HL-60 (cell line): ENCODE measurements at regions not wholly inside any gene's neighbourhood (a gene's known extent, or its start where the extent isn't known, plus 50 kb on each side); places are given as distances from the start of the nearest gene placed in this dataset.

Source experiments
- DNase-seq, 2 experiments: peaks; one replicate each; pipeline ENCODE4 v3.0.0-alpha.2; 2010 to 2020; ENCODE audit warnings: low read depth in 1 of 2, low spot score in 1 of 2
- H3K27ac ChIP-seq: fragments of 250-450 bp; sonication (Bioruptor Pico); replicated peaks from 2 replicates; pipeline ENCODE4 v1.5.1; 2020; ENCODE audit warnings: mild to moderate bottlenecking, moderate library complexity
- H3K27me3 ChIP-seq: fragments of 250-450 bp; sonication (Bioruptor Pico); 2 replicates; pipeline ENCODE4 v1.5.1; 2021; ENCODE audit warnings: mild to moderate bottlenecking, moderate library complexity; ENCODE audit not compliant: insufficient read depth, poor library complexity, severe bottlenecking
- H3K4me3 ChIP-seq: replicated peaks from 2 replicates; pipeline ENCODE4 v1.5.1; 2011; ENCODE audit warnings: mild to moderate bottlenecking, control low read depth, low read length; ENCODE audit not compliant: insufficient read depth
- GABPA ChIP-seq: IDR thresholded peaks from 2 replicates; pipeline ENCODE4 v1.6.1; 2012; ENCODE audit warnings: low read depth
- POLR2AphosphoS5 ChIP-seq: IDR thresholded peaks from 2 replicates; pipeline ENCODE4 v1.6.1; 2012; ENCODE audit warnings: low read depth
- SPI1 ChIP-seq: IDR thresholded peaks from 2 replicates; pipeline ENCODE4 v1.6.1; 2012; ENCODE audit warnings: low read depth, mild to moderate bottlenecking, borderline replicate concordance
- TF ChIP-seq, protein P1 (sequence below): IDR thresholded peaks from one replicate; pipeline ENCODE4 v1.5.1; 2011; ENCODE audit warnings: low read length, control low read depth, inconsistent platforms; ENCODE audit not compliant: insufficient read depth
- TF ChIP-seq, protein P2 (sequence below): IDR thresholded peaks from 2 replicates; pipeline ENCODE4 v1.6.1; 2012; ENCODE audit warnings: low read depth; ENCODE audit not compliant: insufficient replicate concordance

GRCh38 chr4:79780129-79780528, 292.9 kb downstream of the ANTXR2 start:
- no peak overlapping the region for H3K4me3 ChIP-seq
- DNase-seq = no peak
- H3K27me3 ChIP-seq = no peaks in the 10 kb centered on the region
- H3K27ac ChIP-seq = no peak overlapping the region
- no peak for TF ChIP-seq POLR2AphosphoS5
- no peak for TF ChIP-seq GABPA
- TF ChIP-seq, protein P1, sequence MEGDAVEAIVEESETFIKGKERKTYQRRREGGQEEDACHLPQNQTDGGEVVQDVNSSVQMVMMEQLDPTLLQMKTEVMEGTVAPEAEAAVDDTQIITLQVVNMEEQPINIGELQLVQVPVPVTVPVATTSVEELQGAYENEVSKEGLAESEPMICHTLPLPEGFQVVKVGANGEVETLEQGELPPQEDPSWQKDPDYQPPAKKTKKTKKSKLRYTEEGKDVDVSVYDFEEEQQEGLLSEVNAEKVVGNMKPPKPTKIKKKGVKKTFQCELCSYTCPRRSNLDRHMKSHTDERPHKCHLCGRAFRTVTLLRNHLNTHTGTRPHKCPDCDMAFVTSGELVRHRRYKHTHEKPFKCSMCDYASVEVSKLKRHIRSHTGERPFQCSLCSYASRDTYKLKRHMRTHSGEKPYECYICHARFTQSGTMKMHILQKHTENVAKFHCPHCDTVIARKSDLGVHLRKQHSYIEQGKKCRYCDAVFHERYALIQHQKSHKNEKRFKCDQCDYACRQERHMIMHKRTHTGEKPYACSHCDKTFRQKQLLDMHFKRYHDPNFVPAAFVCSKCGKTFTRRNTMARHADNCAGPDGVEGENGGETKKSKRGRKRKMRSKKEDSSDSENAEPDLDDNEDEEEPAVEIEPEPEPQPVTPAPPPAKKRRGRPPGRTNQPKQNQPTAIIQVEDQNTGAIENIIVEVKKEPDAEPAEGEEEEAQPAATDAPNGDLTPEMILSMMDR = no peak
- TF ChIP-seq, protein P2, sequence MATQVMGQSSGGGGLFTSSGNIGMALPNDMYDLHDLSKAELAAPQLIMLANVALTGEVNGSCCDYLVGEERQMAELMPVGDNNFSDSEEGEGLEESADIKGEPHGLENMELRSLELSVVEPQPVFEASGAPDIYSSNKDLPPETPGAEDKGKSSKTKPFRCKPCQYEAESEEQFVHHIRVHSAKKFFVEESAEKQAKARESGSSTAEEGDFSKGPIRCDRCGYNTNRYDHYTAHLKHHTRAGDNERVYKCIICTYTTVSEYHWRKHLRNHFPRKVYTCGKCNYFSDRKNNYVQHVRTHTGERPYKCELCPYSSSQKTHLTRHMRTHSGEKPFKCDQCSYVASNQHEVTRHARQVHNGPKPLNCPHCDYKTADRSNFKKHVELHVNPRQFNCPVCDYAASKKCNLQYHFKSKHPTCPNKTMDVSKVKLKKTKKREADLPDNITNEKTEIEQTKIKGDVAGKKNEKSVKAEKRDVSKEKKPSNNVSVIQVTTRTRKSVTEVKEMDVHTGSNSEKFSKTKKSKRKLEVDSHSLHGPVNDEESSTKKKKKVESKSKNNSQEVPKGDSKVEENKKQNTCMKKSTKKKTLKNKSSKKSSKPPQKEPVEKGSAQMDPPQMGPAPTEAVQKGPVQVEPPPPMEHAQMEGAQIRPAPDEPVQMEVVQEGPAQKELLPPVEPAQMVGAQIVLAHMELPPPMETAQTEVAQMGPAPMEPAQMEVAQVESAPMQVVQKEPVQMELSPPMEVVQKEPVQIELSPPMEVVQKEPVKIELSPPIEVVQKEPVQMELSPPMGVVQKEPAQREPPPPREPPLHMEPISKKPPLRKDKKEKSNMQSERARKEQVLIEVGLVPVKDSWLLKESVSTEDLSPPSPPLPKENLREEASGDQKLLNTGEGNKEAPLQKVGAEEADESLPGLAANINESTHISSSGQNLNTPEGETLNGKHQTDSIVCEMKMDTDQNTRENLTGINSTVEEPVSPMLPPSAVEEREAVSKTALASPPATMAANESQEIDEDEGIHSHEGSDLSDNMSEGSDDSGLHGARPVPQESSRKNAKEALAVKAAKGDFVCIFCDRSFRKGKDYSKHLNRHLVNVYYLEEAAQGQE = no peak
- TF ChIP-seq SPI1 = no peak

GRCh38 chr4:79772510-79772909, 300.5 kb downstream of the ANTXR2 start:
- H3K27ac ChIP-seq = no peak overlapping the region
- no peak overlapping the region for H3K4me3 ChIP-seq
- no peaks in the 10 kb centered on the region for H3K27me3 ChIP-seq
- DNase-seq = no peak
- TF ChIP-seq, protein P2 = no peak
- TF ChIP-seq, protein P1 = no peak
- TF ChIP-seq SPI1 (no peak), POLR2AphosphoS5 (no peak), GABPA (no peak)

- TF ChIP-seq GABPA (no peak), SPI1 (no peak), POLR2AphosphoS5 (no peak)
- TF ChIP-seq, protein P1 = no peak
- TF ChIP-seq, protein P2 = no peak
- DNase-seq = no peak
- no peaks in the 10 kb centered on the region for H3K27me3 ChIP-seq
- no peak overlapping the region for H3K4me3 ChIP-seq
- H3K27ac ChIP-seq = no peak overlapping the region
Observed at GRCh38 chr4:79764120-79764519, 308.9 kb downstream of the ANTXR2 start.
